ENCODE measurements at regions not wholly inside any gene's neighbourhood (a gene's known extent, or its start where the extent isn't known, plus 50 kb on each side); places are given as distances from the start of the nearest gene placed in this dataset.

DNA sequence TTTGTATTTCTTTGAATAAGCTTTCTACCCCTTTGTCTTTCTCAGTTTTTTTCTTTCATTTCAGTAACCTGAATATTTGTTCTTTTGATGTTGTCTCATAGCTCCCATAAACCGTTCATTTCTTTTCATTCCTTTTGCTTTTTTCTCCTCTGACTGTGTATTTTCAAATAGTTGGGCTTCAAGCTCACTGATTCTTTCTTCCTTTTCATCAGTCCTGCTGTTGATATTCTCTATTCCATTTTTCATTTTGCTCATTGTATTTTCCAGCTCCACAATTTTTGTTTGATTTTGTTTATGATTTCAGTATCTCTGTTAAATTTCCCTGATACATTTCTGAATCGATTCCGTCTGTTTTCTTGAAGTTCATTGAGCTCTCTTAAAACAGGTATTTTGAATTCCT lies 129.6 kb upstream of the NUDT6 start:
- DNase-seq (ENCODE audit: low read depth in 1 of 2, low spot score in 1 of 2), result no peak
- H3K4me3 ChIP-seq, result no peak overlapping the region
- H3K4me2 ChIP-seq, result no peak overlapping the region
- no peak overlapping the region for H3K27ac ChIP-seq
- no peak for ATAC-seq
- H3K4me1 ChIP-seq, result peaks cover 9% of the 10 kb centered on the region; the same call in 1 of the 3 replicates
- WGBS (ENCODE audit: missing lambda C conversion rate), result 98% methylated on average over 3 of the region's 3 CpGs
- ChIA-PET POLR2A (no interaction called here), CTCF (no interaction called here)
- no peak for FAIRE-seq
- TF ChIP-seq ZSCAN20 (CRISPR knock-in tag; IDR thresholded peaks at IDR 0.05), result no peak
- no peak for TF ChIP-seq GATA3 (IDR thresholded peaks at IDR 0.05; ENCODE audit: borderline replicate concordance)
- no peak for TF ChIP-seq ZNF302 (CRISPR knock-in tag; IDR thresholded peaks at IDR 0.05)
- no peak for TF ChIP-seq HOXB5 (CRISPR knock-in tag; IDR thresholded peaks at IDR 0.05)
- H3K9me3 ChIP-seq, result peaks cover 24% of the 10 kb centered on the region

DNA sequence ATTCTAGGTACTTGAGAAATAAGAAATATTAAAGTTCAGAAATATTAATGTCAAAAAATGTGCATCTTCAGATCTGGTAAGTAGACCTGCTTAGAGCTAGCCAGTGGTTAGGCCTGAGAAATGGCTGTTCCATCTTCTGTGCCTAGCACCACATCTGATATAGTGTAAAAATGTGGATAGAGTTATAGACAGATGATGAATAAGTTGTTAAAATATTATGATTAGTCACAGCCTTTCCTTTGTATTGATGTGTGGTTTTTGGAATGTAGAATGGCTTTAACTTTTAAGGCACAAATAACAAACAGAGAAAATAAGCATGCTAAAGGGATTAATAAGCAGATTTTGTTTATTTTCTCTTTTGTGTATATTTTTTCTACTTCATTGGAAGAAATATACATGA lies 133.5 kb upstream of the NUDT6 start:
- H3K4me2 ChIP-seq, result no peak overlapping the region
- peaks cover 11% of the 10 kb centered on the region for H3K9me3 ChIP-seq
- FAIRE-seq (no peak), DNase-seq (ENCODE audit: low read depth in 1 of 2, low spot score in 1 of 2) (no peak), ATAC-seq (no peak)
- no peak overlapping the region for H3K4me3 ChIP-seq
- CTCF ChIA-PET, result no interaction called here
- H3K27ac ChIP-seq, result no peak overlapping the region
- TF ChIP-seq HOXB5 (CRISPR knock-in tag; IDR thresholded peaks at IDR 0.05) (no peak), NR3C1 (IDR thresholded peaks at IDR 0.05) (no peak), CBX8 (IDR thresholded peaks at IDR 0.05) (no peak), CHD2 (IDR thresholded peaks at IDR 0.05; ENCODE audit: low read length, partially characterized antibody) (no peak), CHD4 (IDR thresholded peaks at IDR 0.05; ENCODE audit: borderline replicate concordance) (no peak), ZC3H11A (IDR thresholded peaks at IDR 0.05) (no peak), TFCP2L1 (CRISPR knock-in tag; IDR thresholded peaks at IDR 0.05) (no peak), POLR2AphosphoS2 (conservative IDR thresholded peaks at IDR 0.05; ENCODE audit: low read length) (no peak), RFX5 (IDR thresholded peaks at IDR 0.05) (no peak), SMC3 (IDR thresholded peaks at IDR 0.05) (no peak)
- TF ChIP-seq, protein P1, sequence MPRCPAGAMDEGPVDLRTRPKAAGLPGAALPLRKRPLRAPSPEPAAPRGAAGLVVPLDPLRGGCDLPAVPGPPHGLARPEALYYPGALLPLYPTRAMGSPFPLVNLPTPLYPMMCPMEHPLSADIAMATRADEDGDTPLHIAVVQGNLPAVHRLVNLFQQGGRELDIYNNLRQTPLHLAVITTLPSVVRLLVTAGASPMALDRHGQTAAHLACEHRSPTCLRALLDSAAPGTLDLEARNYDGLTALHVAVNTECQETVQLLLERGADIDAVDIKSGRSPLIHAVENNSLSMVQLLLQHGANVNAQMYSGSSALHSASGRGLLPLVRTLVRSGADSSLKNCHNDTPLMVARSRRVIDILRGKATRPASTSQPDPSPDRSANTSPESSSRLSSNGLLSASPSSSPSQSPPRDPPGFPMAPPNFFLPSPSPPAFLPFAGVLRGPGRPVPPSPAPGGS (IDR thresholded peaks at IDR 0.05), result no peak
- TF ChIP-seq, protein P2, sequence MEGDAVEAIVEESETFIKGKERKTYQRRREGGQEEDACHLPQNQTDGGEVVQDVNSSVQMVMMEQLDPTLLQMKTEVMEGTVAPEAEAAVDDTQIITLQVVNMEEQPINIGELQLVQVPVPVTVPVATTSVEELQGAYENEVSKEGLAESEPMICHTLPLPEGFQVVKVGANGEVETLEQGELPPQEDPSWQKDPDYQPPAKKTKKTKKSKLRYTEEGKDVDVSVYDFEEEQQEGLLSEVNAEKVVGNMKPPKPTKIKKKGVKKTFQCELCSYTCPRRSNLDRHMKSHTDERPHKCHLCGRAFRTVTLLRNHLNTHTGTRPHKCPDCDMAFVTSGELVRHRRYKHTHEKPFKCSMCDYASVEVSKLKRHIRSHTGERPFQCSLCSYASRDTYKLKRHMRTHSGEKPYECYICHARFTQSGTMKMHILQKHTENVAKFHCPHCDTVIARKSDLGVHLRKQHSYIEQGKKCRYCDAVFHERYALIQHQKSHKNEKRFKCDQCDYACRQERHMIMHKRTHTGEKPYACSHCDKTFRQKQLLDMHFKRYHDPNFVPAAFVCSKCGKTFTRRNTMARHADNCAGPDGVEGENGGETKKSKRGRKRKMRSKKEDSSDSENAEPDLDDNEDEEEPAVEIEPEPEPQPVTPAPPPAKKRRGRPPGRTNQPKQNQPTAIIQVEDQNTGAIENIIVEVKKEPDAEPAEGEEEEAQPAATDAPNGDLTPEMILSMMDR (IDR thresholded peaks at IDR 0.05), result no peak
- POLR2A ChIA-PET, result no interaction called here
- H3K4me1 ChIP-seq, result peaks cover 9% of the 10 kb centered on the region; the same call in 1 of the 3 replicates

DNA sequence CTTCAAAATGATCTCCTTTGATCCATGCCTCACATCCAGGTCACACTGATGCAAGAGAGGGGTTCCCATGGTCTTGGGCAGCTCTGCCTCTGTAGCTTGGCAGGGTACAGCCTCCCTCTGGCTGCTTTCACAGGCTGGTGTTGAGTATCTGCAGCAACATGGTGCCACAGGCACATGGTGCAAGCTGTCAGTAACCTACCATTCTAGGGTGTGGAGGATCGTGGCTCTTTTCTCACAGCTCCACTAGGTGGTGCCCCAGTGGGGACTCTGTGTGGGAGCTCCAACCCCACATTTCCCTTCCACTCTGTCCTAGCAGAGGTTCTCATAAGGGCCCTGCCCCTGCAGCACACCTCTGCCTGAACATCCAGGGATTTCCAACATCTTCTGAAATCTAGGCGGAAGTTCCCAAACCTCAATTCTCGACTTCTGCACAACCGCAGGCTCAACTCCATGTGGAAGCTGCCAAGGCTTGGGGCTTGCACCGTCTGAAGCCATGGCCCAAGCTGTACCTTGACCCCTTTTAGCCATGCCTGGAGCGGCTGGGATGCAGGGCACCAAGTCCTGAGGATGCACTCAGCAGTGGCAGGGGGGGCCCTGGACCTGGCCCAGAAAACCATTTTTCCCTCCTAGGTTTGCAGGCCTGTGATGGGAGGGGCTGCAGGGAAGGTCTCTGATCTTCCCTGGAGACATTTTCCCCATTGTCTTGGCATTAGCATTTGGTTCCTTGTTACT lies 137.8 kb upstream of the NUDT6 start:
- H3K4me1 ChIP-seq, result peaks cover 24% of the 10 kb centered on the region
- no peak for TF ChIP-seq TFCP2L1 (CRISPR knock-in tag; IDR thresholded peaks at IDR 0.05)
- no peak for TF ChIP-seq FOXS1 (CRISPR knock-in tag; IDR thresholded peaks at IDR 0.05)
- TF ChIP-seq FOSB (CRISPR knock-in tag; IDR thresholded peaks at IDR 0.05), result no peak
- TF ChIP-seq HOXA7 (CRISPR knock-in tag; IDR thresholded peaks at IDR 0.05), result no peak
- no peak for TF ChIP-seq RARB (CRISPR knock-in tag; IDR thresholded peaks at IDR 0.05)
- TF ChIP-seq JUNB (IDR thresholded peaks at IDR 0.05), result no peak
- TF ChIP-seq, protein P2 (IDR thresholded peaks at IDR 0.05), result no peak
- TF ChIP-seq ZSCAN20 (CRISPR knock-in tag; IDR thresholded peaks at IDR 0.05), result no peak
- TF ChIP-seq, protein P3, sequence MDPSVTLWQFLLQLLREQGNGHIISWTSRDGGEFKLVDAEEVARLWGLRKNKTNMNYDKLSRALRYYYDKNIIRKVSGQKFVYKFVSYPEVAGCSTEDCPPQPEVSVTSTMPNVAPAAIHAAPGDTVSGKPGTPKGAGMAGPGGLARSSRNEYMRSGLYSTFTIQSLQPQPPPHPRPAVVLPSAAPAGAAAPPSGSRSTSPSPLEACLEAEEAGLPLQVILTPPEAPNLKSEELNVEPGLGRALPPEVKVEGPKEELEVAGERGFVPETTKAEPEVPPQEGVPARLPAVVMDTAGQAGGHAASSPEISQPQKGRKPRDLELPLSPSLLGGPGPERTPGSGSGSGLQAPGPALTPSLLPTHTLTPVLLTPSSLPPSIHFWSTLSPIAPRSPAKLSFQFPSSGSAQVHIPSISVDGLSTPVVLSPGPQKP (IDR thresholded peaks at IDR 0.05; ENCODE audit: low read depth, low read length), result no peak
- TF ChIP-seq ZNF302 (CRISPR knock-in tag; IDR thresholded peaks at IDR 0.05), result no peak
- TF ChIP-seq NR3C1 (IDR thresholded peaks at IDR 0.05), result no peak
- TF ChIP-seq, protein P1 (IDR thresholded peaks at IDR 0.05), result no peak
- ChIA-PET CTCF (no interaction called here), POLR2A (no interaction called here)
- no peaks in the 10 kb centered on the region for H3K9me3 ChIP-seq
- FAIRE-seq, result no peak
- H3K4me2 ChIP-seq, result no peak overlapping the region
- H3K4me3 ChIP-seq, result no peak overlapping the region
- WGBS (ENCODE audit: missing lambda C conversion rate), result 89% methylated on average over 2 of the region's 6 CpGs
- no peak overlapping the region for H3K27ac ChIP-seq
- ATAC-seq, result no peak; a peak in 1 of 6 replicates
- no peak for DNase-seq (ENCODE audit: low read depth in 1 of 2, low spot score in 1 of 2)
